IPS DF 6.9 (cell line): ENCODE measurements at regions not wholly inside any gene's neighbourhood (a gene's known extent, or its start where the extent isn't known, plus 50 kb on each side); places are given as distances from the start of the nearest gene placed in this dataset.

ENCODE experiments used
- DNase-seq: peaks from one replicate; pipeline ENCODE4 v3.0.0-alpha.2; 2013; ENCODE audit warnings: low read depth, low spot score
- H3K27ac ChIP-seq: one replicate; pipeline ENCODE4 v1.5.1; 2013; ENCODE audit warnings: low read length, control low read depth
- H3K27me3 ChIP-seq: 2 replicates; pipeline ENCODE4 v1.6.1; 2013; ENCODE audit warnings: mild to moderate bottlenecking, low read length; ENCODE audit not compliant: control insufficient read depth, insufficient read depth
- H3K36me3 ChIP-seq: 2 replicates; pipeline ENCODE4 v1.6.1; 2013; ENCODE audit warnings: low read length; ENCODE audit not compliant: control insufficient read depth, insufficient read depth
- H3K4me1 ChIP-seq: 2 replicates; pipeline ENCODE4 v1.6.1; 2013; ENCODE audit warnings: low read length; ENCODE audit not compliant: control insufficient read depth, insufficient read depth
- H3K4me3 ChIP-seq: 2 replicates; pipeline ENCODE4 v1.5.1; 2013; ENCODE audit warnings: mild to moderate bottlenecking, low read length
- H3K9me3 ChIP-seq: 2 replicates; pipeline ENCODE4 v1.6.1; 2013; ENCODE audit warnings: low read length, inconsistent platforms; ENCODE audit not compliant: control insufficient read depth, insufficient read depth
- WGBS: extraction: QIAGEN DNeasy Blood & Tissue Kit; methylation state at CpG from one replicate; pipeline ENCODE4 v1.1.7; 2013; ENCODE audit warnings: mixed read lengths, missing lambda C conversion rate; ENCODE audit not compliant: insufficient read length, insufficient coverage; 5-methylcytosine and 5-hydroxymethylcytosine counted together

- peaks cover 2% of the 10 kb centered on the region; the same call in 1 of the 2 replicates for H3K4me1 ChIP-seq
- H3K27me3 ChIP-seq: no peaks in the 10 kb centered on the region
- DNase-seq: no peak
- no CpG with 5 or more reads among the region's 15 CpGs for WGBS
- no peak overlapping the region for H3K4me3 ChIP-seq
- no peak overlapping the region for H3K27ac ChIP-seq
- H3K36me3 ChIP-seq: no peaks in the 10 kb centered on the region
- no peaks in the 10 kb centered on the region for H3K9me3 ChIP-seq
Observed at GRCh38 chr5:149441986-149442385, 62.9 kb upstream of the IL17B start.

DNA sequence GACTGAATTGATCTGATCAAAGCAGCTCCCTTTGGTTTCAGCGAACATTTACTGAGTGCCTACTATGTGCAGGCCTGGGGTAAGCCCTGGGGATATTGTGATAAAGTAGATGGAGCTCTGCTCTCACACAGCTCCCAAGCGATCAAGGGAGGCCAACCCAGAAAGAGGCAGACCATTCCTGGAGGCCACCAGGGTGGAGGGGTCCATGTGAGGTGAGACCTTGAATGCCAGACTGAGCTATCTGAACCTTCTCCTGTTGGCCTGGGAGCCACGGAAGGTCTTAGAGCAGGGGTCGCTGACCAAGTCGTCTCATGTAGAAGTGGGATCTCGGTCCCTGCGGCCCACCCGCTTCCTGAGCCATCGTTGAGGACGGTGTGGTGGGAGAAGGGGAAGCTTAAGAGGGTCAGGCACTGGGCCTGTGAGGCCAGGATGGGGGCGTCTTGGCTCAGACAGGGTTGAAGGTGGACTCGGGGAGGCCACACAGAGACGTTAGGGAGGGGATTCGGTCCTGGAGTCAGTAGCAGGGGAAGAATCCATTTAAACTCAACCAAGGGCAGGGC, 62.2 kb upstream of the IL17B start:
- H3K4me3 ChIP-seq: no peak overlapping the region
- no peak for DNase-seq
- no CpG with 5 or more reads among the region's 14 CpGs for WGBS
- H3K27me3 ChIP-seq: no peaks in the 10 kb centered on the region
- H3K4me1 ChIP-seq: peaks cover 2% of the 10 kb centered on the region; the same call in 1 of the 2 replicates
- no peaks in the 10 kb centered on the region for H3K9me3 ChIP-seq
- no peak overlapping the region for H3K27ac ChIP-seq
- H3K36me3 ChIP-seq: no peaks in the 10 kb centered on the region

DNA sequence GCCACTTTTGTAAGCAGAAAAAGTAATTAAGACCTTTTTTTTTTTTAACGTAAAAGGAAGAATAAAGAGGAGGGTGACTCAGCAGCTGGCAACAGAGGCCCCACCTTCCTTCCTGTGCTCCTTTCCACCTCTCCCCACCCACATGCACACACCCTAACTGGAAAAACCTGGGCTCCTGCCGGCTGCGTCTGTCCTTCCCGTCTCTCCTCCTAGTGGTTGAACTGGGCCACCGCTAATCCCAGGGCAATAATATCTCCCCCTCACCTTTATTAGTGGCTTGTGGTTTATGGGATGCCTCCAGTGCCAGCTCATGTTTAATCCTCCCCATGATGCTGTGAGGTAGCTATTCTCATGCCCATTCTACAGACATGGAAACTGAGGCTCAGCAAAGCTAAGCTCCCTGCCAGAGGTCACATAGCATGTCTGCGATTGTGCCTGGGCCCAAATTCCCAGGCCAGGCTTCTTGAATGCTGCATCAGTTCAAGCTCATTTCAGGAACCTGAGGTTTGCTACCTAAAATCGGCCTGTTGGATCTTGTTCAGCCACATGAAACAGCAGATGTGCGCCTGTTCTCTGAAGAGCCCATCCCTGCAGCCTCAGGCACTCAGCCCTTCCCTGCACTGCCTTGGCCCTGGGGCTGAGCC, 60.9 kb upstream of the IL17B start:
- no peaks in the 10 kb centered on the region for H3K27me3 ChIP-seq
- H3K4me1 ChIP-seq: no peaks in the 10 kb centered on the region
- H3K4me3 ChIP-seq: no peak overlapping the region
- no peaks in the 10 kb centered on the region for H3K9me3 ChIP-seq
- no peak overlapping the region for H3K27ac ChIP-seq
- peak; percentile 76 for DNase-seq
- H3K36me3 ChIP-seq: no peaks in the 10 kb centered on the region
- no CpG with 5 or more reads among the region's 8 CpGs for WGBS

- no peaks in the 10 kb centered on the region for H3K36me3 ChIP-seq
- no peak overlapping the region for H3K4me3 ChIP-seq
- H3K27me3 ChIP-seq: no peaks in the 10 kb centered on the region
- no CpG with 5 or more reads among the region's 1 CpG for WGBS
- H3K4me1 ChIP-seq: no peaks in the 10 kb centered on the region
- H3K27ac ChIP-seq: no peak overlapping the region
- no peaks in the 10 kb centered on the region for H3K9me3 ChIP-seq
- no peak for DNase-seq
Observed at GRCh38 chr5:149438711-149439132, 59.6 kb upstream of the IL17B start.

GRCh38 chr5:149438281-149438680, 59.2 kb upstream of the IL17B start:
- no CpG with 5 or more reads among the region's 5 CpGs for WGBS
- no peaks in the 10 kb centered on the region for H3K36me3 ChIP-seq
- H3K4me1 ChIP-seq: no peaks in the 10 kb centered on the region
- no peaks in the 10 kb centered on the region for H3K9me3 ChIP-seq
- DNase-seq: no peak
- H3K27ac ChIP-seq: no peak overlapping the region
- H3K27me3 ChIP-seq: no peaks in the 10 kb centered on the region
- H3K4me3 ChIP-seq: no peak overlapping the region

- H3K27ac ChIP-seq: no peak overlapping the region
- no CpG with 5 or more reads among the region's 10 CpGs for WGBS
Observed at GRCh38 chr5:149437391-149438040, 58.4 kb upstream of the IL17B start.

DNA sequence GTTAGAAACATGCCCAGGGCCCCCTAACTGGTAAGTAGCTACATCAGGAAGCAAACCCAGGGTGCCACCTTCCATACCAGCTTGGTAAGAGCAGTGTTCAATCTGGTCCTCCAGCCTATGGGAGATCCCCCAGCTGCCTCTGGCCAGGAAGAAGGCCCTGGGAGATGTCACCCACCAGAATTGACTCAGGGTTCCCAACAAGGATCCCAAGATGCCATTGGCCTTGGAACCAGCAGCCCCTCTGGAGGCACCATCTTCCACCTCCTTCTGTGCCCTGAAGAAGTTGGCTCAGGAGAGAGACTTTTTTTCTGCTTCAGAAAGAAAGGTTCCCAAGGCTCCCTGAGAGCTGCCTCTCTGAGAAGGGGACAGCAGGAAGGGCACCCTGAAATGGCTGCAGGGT, 56.6 kb upstream of the IL17B start:
- H3K4me1 ChIP-seq: peaks cover 2% of the 10 kb centered on the region; the same call in 1 of the 2 replicates
- no peak for DNase-seq

More at GRCh38 chr5:149437391-149438040, 58.4 kb upstream of the IL17B start:
- H3K4me3 ChIP-seq: no peak overlapping the region
- H3K36me3 ChIP-seq: no peaks in the 10 kb centered on the region
- no peak for DNase-seq
- no peaks in the 10 kb centered on the region for H3K9me3 ChIP-seq
- no peaks in the 10 kb centered on the region for H3K4me1 ChIP-seq
- no peaks in the 10 kb centered on the region for H3K27me3 ChIP-seq

GRCh38 chr5:149435015-149435376, 55.9 kb upstream of the IL17B start:
- WGBS: no CpG with 5 or more reads among the region's 7 CpGs
- H3K27me3 ChIP-seq: no peaks in the 10 kb centered on the region
- H3K27ac ChIP-seq: no peak overlapping the region
- H3K4me3 ChIP-seq: no peak overlapping the region
- no peaks in the 10 kb centered on the region for H3K36me3 ChIP-seq
- H3K9me3 ChIP-seq: no peaks in the 10 kb centered on the region
- peaks cover 2% of the 10 kb centered on the region; the same call in 1 of the 2 replicates for H3K4me1 ChIP-seq
- no peak for DNase-seq

More for the DNA sequence above, 56.6 kb upstream of the IL17B start:
- H3K4me3 ChIP-seq: no peak overlapping the region
- no peak overlapping the region for H3K27ac ChIP-seq
- H3K27me3 ChIP-seq: no peaks in the 10 kb centered on the region
- no peaks in the 10 kb centered on the region for H3K9me3 ChIP-seq
- H3K36me3 ChIP-seq: no peaks in the 10 kb centered on the region

GRCh38 chr5:149434162-149435014, 55.3 kb upstream of the IL17B start:
- DNase-seq: no peak
- Histone ChIP-seq H3K4me3 (no peak overlapping the region), H3K27ac (no peak overlapping the region), H3K27me3 (no peaks in the 10 kb centered on the region), H3K9me3 (no peaks in the 10 kb centered on the region), H3K36me3 (no peaks in the 10 kb centered on the region), H3K4me1 (peaks cover 2% of the 10 kb centered on the region; the same call in 1 of the 2 replicates)
- no CpG with 5 or more reads among the region's 7 CpGs for WGBS

GRCh38 chr5:149433524-149434131, 54.5 kb upstream of the IL17B start:
- peaks cover 2% of the 10 kb centered on the region; the same call in 1 of the 2 replicates for H3K4me1 ChIP-seq
- H3K27ac ChIP-seq: no peak overlapping the region
- DNase-seq: no peak
- no CpG with 5 or more reads among the region's 8 CpGs for WGBS
- H3K36me3 ChIP-seq: no peaks in the 10 kb centered on the region
- H3K4me3 ChIP-seq: no peak overlapping the region
- H3K27me3 ChIP-seq: no peaks in the 10 kb centered on the region
- H3K9me3 ChIP-seq: no peaks in the 10 kb centered on the region
